ENCODE measurements at regions not wholly inside any gene's neighbourhood (a gene's known extent, or its start where the extent isn't known, plus 50 kb on each side); places are given as distances from the start of the nearest gene placed in this dataset.
"Not testable (repeated sequence)": the region's sequence is repeated elsewhere in the genome, so short reads cannot be mapped to it uniquely, and the experiment has no call there.

DNA sequence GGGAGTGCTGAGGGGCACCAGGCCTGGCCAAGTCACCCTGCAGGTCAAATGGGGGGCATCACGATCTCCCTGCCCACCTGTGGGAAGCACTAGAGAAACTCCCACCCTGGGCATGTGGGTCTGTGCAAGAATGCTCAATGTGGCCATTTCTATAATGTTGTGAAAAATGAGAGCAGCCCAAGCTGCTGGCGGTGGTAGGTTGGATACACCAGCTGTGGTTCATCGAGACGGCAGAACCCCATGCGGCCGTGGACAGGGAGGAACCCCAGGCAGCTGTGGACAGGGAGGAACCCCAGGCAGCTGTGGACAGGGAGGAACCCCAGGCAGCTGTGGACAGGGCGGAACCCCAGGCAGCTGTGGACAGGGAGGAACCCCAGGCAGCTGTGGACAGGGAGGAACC is 129.1 kb downstream of the BRD1 start:
- TF ChIP-seq, protein P1, sequence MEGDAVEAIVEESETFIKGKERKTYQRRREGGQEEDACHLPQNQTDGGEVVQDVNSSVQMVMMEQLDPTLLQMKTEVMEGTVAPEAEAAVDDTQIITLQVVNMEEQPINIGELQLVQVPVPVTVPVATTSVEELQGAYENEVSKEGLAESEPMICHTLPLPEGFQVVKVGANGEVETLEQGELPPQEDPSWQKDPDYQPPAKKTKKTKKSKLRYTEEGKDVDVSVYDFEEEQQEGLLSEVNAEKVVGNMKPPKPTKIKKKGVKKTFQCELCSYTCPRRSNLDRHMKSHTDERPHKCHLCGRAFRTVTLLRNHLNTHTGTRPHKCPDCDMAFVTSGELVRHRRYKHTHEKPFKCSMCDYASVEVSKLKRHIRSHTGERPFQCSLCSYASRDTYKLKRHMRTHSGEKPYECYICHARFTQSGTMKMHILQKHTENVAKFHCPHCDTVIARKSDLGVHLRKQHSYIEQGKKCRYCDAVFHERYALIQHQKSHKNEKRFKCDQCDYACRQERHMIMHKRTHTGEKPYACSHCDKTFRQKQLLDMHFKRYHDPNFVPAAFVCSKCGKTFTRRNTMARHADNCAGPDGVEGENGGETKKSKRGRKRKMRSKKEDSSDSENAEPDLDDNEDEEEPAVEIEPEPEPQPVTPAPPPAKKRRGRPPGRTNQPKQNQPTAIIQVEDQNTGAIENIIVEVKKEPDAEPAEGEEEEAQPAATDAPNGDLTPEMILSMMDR (IDR thresholded peaks at IDR 0.05), result not testable (repeated sequence)
- not testable (repeated sequence) for TF ChIP-seq POLR2A, EP300 (IDR thresholded peaks at IDR 0.05)
